NCI-H345 (cell line): ENCODE measurements at regions not wholly inside any gene's neighbourhood (a gene's known extent, or its start where the extent isn't known, plus 50 kb on each side); places are given as distances from the start of the nearest gene placed in this dataset.

Experiments
- DNase-seq: peaks from one replicate; lab custom pipeline; 2025; lab: John Stamatoyannopoulos, UW

DNA sequence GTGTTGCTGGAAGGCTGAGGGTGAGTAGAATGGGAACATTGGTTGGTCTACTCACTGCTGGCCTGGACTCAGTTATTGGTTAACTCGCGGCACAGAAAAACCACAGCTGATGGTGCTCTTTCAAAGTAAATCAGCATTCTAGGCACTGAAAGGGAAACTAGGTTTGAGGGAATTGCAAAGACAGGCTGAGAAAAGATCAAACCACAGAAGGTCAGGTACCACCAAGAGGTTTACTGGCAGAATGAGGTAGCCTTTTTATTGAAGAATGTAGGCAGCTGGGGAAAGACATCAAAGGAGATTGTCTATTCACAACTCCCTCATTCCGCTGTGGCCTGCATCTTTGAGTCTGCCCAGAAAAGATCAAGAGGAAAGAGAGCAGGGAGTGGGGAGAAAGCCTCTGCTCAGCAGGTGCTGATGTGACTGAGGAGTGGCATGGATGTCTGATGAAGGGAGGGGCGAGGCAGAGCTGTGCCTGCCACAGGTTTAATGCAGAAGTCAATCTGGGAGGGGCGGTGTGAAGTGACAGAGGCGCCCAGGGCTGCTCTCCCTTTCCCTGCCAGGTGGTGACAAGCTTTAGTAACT is 255.5 kb downstream of the MAN2A1 start:
- DNase-seq, result no peak

DNA sequence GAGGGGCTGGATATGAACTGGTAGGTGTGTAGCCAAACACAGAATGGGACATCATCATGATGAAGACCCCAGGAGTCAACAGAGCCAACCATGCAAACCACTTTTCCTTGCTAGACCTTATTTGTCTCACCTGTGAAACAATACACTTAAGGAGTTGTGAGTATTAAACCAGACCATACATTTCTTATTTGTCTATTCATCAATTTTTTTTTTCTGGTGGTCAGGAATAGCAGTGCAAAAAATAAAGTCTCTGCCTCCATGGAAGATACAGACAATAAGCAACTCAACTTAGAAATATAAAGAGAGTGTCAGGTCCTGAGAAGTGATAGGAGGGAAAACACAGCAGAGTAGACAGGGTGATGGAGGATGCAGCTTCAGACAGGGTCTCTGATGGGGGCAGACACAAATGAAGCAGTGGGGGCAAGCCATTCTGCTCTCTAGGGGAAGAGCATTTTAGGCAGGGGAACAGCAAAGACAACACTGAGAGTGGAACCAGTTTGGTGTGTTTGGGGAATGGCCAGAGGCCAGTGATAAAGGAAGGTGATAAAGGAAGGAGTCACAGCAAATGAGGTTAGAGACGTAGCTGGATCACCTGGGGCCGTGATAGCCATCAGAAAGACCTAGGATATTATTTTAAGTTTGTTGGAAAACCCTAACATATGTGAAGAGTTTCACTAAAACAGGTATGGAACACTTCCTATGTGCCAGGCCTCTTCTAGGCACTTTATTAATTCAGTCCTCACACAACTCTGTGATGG is 256.2 kb downstream of the MAN2A1 start:
- no peak for DNase-seq

DNA sequence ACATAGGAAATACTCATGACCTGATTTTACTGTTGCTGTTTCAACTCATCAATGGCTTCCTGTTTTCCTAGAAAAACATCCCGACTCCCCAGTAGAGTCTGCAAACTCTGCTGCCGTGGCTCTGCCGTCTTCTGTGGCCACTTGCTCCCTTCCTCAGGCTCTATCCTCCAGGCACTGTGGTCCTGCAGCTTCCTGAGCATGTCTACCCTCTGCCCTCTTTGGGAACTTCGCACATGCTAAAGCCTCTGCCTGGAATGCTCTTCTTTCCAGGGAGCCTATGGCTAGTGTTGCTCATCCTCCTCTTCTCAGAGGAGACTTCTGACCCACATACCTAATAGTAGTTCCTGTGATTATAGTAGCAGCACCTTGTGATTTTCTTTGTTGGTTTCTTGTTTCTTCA is 256.9 kb downstream of the MAN2A1 start:
- no peak for DNase-seq

DNA sequence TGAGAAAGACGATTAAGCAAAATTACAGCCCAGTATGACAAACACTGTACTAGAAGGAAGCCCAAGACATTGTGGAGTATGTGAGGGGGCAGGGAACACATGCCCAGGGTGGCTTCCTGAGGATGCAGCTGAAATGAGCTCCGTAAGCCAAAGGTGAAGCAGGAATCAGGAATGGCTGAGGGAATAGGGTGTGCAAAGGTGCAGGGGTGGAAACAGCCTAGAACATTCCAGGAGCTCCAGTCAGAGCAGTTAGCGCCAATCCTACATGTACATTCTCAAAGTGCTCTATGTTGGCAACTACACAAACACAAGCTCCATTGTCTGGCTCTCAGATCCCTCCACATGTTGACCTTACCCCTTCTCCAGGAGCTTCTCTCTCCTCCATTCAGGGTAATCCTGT is 257.9 kb downstream of the MAN2A1 start:
- DNase-seq, result no peak

DNA sequence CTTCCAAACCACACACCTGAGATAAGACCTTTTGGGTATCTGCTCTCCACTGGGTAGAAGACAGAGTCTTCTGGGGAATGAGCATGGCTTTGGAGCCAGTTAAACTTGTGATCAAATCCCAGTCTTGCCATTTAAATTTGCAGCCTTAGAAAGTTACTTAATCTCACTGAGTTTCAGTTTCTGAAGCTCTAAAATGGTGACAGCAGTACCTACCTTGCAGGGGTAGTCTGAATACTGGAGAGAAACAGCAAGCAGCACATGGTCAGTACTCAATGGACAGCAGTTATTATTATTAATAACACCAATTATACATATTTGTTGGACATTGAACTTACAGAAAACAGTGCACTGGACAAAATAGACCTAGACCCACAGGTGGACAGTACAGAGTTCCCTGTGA is 260.9 kb downstream of the MAN2A1 start:
- DNase-seq, result no peak

DNA sequence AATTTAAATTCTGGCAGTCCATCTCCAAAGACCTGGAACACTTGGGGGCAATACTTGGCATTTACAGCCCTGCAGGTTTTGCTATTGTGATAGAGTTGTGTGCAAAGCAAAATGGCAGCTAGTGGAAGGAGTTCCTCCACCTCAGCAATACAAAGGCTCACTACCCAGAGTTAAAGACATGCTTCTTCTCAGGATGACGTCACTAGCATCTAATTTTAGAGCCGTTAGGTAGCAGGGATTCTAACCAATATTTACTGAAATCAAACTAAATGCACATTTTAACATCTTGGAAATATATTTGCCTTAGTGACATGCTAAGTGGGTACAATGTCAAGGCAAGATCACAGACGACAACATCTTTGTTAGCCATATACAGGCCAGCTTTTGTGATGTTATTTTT is 261.6 kb downstream of the MAN2A1 start:
- DNase-seq, result no peak

DNA sequence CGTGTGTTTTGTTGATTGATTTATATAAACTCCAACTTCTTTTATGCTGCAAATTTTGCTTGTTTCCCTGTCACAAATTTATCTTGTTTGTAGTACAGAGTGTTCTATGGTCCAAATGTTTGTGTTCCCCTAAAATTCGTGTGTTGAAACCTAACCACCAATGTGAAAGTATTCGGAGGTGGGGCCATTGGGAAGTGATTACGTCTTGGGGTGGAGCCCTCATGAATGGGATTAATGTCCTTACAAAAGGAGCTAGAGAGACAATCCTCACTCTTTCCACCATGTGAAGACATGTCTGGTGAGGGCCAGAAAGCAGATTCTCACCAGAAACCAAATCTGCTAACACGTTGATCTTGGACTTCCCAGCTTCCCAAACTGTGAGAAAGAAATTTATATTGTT is 262.0 kb downstream of the MAN2A1 start:
- DNase-seq, result no peak

DNA sequence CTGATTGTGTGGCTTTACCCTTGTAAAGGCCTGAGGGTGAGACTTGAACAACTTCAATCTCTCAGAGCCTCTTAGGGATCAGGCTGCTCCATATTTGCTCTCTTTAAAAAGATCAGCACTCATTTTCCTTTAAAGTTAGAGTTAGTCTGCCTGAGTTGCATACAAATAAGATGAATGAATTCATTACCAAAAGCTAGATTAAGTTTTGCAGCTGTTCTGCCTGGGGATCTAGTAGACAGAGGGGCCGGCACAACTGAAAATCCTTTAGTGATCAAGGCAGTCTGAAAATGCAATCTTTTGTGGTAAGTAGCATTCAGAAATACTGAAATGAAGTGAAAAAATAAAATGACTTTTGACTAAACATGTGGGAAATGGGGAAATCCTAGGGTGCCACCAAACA is 264.0 kb downstream of the MAN2A1 start:
- no peak for DNase-seq

DNA sequence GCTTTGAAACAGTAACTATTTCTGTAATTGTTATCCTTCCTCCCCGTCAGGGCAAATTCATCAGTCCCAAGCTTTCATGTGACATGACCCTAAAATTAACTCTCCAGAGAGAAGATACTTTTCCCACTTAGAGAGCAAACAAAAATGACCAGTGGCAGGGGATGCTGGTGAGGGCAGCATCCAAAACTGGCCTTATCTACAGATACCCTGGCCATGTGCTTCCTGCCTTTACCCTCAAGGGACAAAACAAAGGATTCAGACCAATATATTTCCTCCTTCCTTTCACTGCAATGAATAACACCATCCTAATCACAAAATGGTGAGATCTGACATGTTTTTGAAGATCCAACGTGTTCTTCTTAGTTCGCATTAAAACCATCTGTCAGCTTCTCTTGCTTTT is 267.2 kb downstream of the MAN2A1 start:
- DNase-seq, result no peak

DNA sequence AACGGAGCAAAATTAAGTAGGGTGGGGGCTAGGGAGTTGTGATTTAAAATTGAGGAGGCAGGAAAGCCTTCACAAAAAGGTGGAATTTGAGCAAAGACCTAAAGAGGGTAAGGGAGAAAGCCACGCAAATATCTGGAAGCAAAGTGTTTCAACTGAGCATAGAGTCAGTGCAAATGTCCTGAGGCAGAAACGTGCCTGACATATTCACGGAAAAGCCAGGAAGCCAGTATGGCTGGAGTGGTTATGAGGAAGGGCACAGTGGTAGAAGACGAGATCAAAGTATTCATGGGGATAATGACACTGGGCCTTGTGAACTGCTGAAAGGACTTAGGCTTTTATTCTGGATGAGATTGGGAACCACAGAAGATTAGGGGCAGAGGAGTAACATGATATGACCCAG is 268.4 kb downstream of the MAN2A1 start:
- no peak for DNase-seq

DNA sequence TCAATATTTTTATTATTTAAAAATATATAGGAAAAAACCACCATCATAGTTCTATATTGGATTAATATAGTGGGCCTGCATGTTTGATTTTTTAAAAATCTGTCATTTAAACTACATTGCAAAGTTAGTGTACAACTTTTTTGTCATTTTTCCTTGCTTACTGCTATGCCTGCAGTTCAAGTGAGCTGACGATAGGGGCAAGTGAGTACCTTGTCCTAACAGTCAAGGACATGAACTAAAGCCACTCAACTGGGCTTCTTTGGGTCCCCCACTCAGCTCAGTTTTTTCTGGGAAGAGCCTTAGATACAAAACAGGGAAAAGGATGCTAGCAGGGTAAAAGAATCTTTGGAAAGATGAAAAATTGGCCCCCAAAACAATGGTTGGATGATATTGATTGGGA is 269.9 kb downstream of the MAN2A1 start:
- DNase-seq, result no peak

DNA sequence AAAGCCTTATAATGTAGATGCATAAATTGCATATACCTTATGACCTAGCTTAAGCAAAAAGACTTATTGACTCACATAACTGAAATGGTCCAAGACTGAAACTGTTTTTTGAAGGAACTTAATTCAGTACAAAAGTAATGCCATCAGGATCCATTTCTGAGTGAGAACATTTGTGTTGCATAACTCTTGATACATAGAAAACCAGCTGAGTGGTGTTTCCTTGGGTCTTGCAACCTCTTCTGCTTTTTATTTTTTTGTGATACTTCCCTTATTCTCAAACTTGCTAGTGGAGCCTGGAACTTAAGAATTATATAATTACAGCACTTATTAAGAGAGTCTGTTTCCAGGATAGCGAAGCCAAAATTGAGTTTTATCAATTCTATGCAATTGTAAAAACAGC is 272.0 kb downstream of the MAN2A1 start:
- DNase-seq, result no peak

DNA sequence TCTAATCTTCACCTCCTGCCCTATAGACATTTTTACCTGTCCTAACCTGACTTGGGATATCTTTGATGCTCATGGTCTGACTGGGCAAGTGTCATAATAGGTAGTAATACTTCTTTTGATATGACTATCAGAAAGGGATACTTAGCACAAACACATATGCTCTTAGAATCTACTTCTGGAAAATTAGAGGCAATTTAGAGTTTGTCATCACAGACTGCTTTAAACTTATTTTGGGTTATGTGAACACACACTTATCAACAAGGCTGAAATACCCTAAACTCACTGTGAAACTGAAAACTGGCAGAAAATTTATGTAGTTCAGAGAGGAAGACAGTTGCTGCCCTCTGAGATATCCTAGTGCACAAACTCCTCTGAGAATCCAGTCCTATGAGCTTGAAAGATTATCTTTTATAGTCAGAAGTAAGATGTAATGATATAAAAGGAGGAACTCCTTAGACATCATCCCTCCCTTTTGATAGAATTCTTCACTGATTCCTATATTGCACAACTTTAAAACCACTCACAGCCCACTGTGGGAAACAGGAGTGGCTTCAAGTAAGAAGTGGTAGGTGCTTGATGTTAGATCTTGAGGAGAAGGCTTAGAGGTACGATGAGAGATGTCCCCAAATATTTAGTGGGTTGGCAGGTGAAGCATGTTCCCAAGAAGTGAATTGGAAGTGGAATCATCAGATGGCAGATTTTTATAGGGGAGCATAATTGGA is 273.3 kb downstream of the MAN2A1 start:
- DNase-seq, result no peak

DNA sequence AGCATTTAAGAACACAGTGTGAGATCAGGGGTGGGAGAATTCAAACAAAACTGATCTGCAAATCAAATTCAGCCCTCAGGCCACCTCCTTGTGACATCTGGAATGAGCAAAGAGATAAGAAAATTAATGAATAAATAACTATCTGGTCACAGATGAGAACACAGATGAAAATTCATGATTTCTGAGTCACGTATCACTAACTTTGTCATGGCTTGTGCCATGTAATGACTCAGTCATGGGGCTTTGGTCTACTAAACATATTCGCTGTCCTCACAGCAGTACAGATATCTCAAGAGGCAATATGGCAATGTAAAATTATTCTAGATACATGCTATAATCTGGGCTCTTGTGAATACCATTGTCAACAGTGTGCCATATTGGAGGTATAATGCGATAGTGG is 274.4 kb downstream of the MAN2A1 start:
- no peak for DNase-seq

DNA sequence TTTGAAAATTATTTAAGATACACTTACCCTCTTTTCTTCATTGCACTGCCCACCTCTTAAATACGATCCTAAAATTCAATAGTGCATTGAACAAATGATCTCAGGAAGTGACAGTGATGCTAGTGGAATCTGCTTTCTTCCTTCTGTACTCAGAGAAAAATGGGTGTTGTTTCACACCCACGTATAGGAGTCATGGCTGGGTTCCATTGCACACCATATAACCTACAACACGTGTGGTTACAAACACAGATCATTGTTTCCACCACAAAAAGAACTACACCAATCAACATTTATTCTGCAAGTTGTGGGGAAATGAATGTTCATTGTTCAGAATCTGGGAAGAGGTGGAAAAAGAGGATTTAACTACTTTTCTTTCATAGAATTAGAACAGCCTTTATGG is 275.9 kb downstream of the MAN2A1 start:
- no peak for DNase-seq

DNA sequence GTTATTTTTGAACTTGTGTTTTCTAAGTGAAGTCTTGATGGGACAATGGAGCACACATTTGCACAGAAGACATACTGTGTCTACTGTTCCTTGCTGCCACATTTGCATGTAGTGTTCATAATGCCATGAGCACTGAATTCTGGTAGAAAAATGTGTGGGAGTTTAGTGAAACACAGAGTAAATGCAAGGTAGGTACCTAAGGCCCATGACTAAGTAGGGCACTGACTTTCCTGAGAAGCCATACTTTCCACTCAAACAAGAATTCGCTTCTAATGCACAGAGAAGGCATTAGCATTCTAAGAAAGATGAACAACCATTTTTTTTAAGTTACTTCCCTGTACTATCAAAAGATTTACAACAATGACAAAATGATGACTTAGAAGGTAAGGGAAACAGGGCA is 282.2 kb downstream of the MAN2A1 start:
- DNase-seq, result no peak

DNA sequence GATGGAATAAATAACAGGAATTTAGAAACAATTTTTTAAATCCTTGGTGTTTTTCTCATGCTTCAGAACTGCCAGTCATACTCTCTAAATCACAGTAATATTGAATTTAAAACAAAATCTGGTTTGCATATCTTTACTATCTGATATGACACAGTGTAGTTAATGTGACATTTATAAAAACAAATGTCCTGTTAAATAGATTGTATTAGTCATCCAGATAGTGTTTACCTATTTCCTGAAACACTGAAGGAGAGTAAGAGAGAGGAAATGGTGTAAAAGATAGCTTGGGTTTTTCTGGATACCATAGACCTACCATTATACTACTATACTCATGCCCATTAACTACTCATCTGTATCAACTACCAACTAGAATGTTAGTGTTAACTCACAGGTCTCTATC is 292.3 kb downstream of the MAN2A1 start:
- DNase-seq, result no peak

DNA sequence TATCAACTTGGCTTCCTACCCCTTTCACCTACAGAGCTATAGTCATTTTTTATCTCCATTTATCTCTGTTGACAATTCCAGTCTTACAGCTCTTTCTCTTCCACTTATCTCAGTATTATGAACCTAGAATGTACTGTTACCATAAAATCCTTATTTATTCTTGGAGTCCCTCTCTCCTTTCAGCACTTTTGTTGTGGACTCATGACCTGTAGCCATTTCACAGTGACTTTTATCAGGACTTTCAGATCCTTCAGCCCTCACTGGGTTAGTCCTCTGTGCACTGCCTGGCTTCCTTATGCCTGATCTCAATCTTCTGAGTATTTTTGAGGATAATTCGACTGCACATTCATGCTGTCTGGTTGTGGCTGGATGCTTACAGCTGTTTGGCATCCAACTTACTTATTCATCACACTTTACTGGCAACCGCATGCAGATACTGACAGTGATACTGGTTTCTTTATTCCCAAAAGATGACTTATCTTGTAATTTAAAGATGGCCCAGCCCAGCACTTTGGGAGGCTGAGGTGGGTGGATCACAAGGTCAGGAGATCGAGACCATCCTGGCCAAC is 293.3 kb downstream of the MAN2A1 start:
- DNase-seq, result no peak

DNA sequence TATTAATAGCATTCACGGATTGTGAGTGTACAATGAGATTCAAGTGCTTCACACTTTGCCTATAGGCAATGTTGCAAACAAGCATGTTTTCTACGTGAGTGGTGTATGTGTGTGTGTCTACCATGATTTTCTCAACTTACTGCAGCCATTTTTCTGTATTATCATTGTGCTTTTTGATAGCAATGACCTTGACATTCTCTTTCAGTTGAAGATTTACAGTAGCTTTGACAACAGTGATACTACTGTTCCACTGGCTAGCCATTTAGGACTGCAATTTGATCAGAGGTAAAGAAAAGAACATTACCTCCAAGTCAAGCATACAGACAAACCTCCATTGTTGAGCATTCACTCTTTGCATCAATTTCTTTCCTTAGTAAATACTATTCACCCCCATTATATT is 297.0 kb downstream of the MAN2A1 start:
- no peak for DNase-seq

DNA sequence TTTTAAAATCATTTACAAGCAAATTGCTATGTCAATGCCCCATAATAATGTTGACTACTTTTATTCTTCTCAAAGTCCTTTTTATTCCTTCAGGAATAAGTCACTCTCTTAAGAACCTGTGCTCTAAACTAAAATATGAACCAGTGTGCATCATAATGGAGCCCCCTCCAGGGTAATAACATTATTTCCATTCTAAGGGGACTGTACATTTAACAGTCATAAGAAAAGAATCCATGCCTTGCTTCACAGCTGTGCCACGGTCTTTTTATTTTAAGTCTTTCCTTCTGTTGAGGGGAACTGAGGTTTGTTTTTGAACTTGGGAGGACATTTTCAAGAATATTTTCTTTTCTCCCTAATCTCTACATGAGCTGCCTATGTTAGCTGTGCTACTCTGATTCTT is 297.6 kb downstream of the MAN2A1 start:
- no peak for DNase-seq

DNA sequence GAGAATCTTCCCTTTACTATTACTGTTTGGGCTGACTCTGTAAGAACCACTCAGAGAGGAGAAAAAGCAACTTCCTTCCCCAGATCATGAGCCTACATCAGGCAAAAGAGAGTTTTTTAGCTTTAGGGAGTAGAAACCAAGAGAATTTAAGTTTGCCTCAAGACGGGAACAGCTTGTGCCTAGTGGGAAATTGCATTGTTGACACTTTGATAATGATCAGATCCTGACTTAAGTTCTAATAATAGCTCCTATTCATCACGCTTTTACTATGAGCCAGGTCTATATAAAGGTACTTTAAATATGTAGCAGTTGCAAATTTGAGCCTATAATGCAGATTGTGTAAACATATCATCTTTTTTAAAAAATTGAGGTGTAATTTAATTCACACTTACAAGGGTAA is 298.2 kb downstream of the MAN2A1 start:
- DNase-seq, result no peak

DNA sequence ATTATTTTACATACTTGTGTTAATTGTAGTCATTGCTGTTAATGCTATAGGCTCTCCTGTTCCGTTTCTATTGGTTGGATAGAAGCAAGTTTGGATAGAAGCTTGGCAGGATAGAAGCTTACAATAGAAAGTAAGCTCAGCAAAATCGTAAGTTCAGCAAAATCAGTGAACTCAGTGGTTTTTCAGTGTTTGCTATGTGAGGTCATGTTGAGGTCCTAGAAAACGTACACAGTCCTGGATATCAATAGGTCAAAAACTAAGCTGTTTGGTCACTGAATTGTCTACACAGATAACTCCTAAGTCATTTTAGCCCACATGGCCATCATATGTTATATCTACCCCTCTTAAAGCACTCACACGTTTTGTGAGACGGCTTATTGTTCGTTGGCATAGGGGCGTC is 299.4 kb downstream of the MAN2A1 start:
- no peak for DNase-seq
